MCF 10A (cell line): ENCODE measurements at regions not wholly inside any gene's neighbourhood (a gene's known extent, or its start where the extent isn't known, plus 50 kb on each side); places are given as distances from the start of the nearest gene placed in this dataset.

ENCODE experiments used
- BruUV-seq: library from RNA; stranded (reverse); fragments of 400-500 nt; replicated peaks from 2 replicates; lab custom pipeline; 2021; lab: Mats Ljungman, UMichigan
- CTCF ChIA-PET: fragments of 300-600 bp; sonication (Branson Sonifier 250); formaldehyde crosslinking; extraction: SDS; loops from one replicate; lab custom pipeline; 2021; ENCODE audit warnings: antibody characterized with exemption, inconsistent platforms; lab: Yijun Ruan, JAX
- POLR2A ChIA-PET: fragments of 300-600, 350-650 bp; sonication (Branson Sonifier 250); formaldehyde crosslinking; extraction: SDS; loops from one replicate; lab custom pipeline; 2020; ENCODE audit warnings: antibody characterized with exemption, inconsistent platforms; lab: Yijun Ruan, JAX
- DNase-seq: peaks from one replicate; pipeline ENCODE4 v3.0.0-alpha.2; 2018; ENCODE audit not compliant: unreplicated experiment
- H3K27ac Mint-ChIP-seq: one replicate; pipeline ENCODE4 v1.8.0; 2022; ENCODE audit warnings: mild to moderate bottlenecking, low read depth, mixed read lengths; ENCODE audit not compliant: unreplicated experiment
- H3K27me3 Mint-ChIP-seq: one replicate; pipeline ENCODE4 v1.8.0; 2022; ENCODE audit warnings: mixed read lengths; ENCODE audit not compliant: insufficient read depth, unreplicated experiment
- H3K36me3 Mint-ChIP-seq: one replicate; pipeline ENCODE4 v1.8.0; 2022; ENCODE audit warnings: mild to moderate bottlenecking, moderate library complexity, mixed read lengths; ENCODE audit not compliant: insufficient read depth, unreplicated experiment
- H3K4me1 Mint-ChIP-seq: one replicate; pipeline ENCODE4 v1.8.0; 2022; ENCODE audit warnings: mixed read lengths; ENCODE audit not compliant: insufficient read depth, unreplicated experiment
- H3K4me3 Mint-ChIP-seq: one replicate; pipeline ENCODE4 v1.8.0; 2022; ENCODE audit warnings: mild to moderate bottlenecking, moderate library complexity, mixed read lengths; ENCODE audit not compliant: unreplicated experiment
- H3K9me3 Mint-ChIP-seq: one replicate; pipeline ENCODE4 v1.8.0; 2022; ENCODE audit warnings: mixed read lengths; ENCODE audit not compliant: unreplicated experiment
- intact Hi-C: fragments of 100-400 bp; cut with micrococcal nuclease; formaldehyde crosslinking; loops from 2 replicates; pipeline ENCODE4 v1.14.1; 2022
- TF ChIP-seq, protein P1 (sequence below): fragments of 200-600 bp; IDR thresholded peaks from one replicate; pipeline ENCODE4 v1.8.0; 2022; ENCODE audit warnings: antibody characterized with exemption, mild to moderate bottlenecking; ENCODE audit not compliant: unreplicated experiment

DNA sequence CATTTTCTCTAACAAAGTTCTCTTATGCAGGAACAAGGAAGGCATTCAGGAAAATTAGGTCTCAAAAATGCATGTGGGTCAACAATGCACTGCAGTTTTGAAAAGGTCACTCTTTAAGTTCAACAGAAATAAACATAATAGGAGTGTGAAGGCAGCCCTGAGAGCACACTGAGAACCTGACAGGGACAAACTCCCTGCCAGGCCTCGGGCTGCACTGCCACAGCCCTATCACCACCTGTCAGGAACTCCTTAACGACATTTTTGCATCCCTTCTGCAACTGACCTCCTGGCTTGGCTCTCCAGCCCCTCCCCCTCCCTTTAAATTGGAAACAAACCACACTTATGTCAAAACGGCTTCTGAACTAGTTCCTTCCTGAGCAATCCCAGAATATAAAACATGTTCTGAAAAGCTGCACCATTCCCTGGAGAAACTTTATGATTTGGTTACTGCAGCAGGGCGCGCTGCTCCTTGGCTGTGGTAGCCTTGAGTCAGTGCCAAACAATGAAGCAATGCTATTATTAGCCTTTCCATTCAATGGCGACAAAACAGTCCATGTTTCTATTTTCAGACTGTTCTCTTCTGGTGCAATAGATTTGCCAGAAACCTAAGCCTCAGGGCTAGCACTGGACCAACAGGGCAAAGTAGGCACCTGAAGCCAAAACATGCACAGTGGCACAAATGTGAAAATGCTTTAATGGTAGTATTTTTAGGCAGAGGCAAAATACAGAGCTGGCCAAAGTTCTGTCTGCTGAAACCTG, 160.1 kb upstream of the ZNF608 start:
- H3K4me1 Mint-ChIP-seq = peaks cover 35% of the 10 kb centered on the region
- CTCF ChIA-PET = interaction anchor here (0.7 to 1.0 kb wide), 3 partner anchors 113 to 1399 kb away, joined by 3 read pairs; no protein-coding TSS in a partner anchor

DNA sequence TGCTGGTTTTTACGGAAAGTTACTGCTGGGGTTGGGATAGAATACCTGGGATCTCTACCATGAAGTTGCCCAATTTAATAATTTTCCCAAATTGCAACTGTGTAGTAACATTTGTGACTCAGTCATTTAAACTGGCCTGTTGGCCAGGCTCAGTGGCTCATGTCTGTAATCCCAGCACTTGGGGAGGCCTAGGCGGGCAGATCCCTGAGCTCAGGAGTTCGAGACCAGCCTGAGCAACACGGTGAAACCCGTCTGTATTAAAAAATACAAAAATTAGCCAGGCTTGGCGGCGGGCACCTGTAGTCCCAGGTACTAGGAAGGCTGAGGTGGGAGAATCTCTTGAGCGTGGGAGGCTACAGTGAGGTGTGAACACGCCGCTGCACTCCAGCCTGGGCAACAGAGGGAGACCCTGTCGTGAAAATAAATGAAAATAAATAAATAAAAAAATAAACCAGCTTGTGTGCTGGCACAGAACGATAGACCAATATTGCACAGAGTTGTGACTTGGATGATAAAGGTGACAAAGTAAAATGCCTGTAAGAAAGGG, 160.7 kb upstream of the ZNF608 start:
- peaks cover 35% of the 10 kb centered on the region for H3K4me1 Mint-ChIP-seq
- no peak overlapping the region for H3K4me3 Mint-ChIP-seq
- H3K27ac Mint-ChIP-seq = peak overlapping the region; percentile 90
- intact Hi-C loops = loop anchor here (5.0 to 10.0 kb wide), 3 partner anchors 160 to 1232 kb away; partner anchors contain the start of gene ZNF608
- CTCF ChIA-PET = interaction anchor here (0.6 to 1.0 kb wide), 4 partner anchors 55 to 1400 kb away, joined by 3 read pairs; no protein-coding TSS in a partner anchor
- no peaks in the 10 kb centered on the region for H3K9me3 Mint-ChIP-seq
- no TSS peak for BruUV-seq
- TF ChIP-seq, protein P1, sequence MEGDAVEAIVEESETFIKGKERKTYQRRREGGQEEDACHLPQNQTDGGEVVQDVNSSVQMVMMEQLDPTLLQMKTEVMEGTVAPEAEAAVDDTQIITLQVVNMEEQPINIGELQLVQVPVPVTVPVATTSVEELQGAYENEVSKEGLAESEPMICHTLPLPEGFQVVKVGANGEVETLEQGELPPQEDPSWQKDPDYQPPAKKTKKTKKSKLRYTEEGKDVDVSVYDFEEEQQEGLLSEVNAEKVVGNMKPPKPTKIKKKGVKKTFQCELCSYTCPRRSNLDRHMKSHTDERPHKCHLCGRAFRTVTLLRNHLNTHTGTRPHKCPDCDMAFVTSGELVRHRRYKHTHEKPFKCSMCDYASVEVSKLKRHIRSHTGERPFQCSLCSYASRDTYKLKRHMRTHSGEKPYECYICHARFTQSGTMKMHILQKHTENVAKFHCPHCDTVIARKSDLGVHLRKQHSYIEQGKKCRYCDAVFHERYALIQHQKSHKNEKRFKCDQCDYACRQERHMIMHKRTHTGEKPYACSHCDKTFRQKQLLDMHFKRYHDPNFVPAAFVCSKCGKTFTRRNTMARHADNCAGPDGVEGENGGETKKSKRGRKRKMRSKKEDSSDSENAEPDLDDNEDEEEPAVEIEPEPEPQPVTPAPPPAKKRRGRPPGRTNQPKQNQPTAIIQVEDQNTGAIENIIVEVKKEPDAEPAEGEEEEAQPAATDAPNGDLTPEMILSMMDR = no peak
- no peaks in the 10 kb centered on the region for H3K27me3 Mint-ChIP-seq
- no peaks in the 10 kb centered on the region for H3K36me3 Mint-ChIP-seq
- no peak for DNase-seq
- POLR2A ChIA-PET = interaction anchor here (0.7 to 3.1 kb wide), 11 partner anchors 18 to 577 kb away, joined by 3 to 11 read pairs (median 3); partner anchors contain the start of gene ZNF608

More for the DNA sequence above, 160.1 kb upstream of the ZNF608 start:
- Mint-ChIP-seq H3K36me3 (no peaks in the 10 kb centered on the region), H3K27ac (peak overlapping the region; percentile 90), H3K4me3 (peak overlapping the region; percentile 8), H3K9me3 (no peaks in the 10 kb centered on the region), H3K27me3 (no peaks in the 10 kb centered on the region)
- BruUV-seq = no TSS peak
- TF ChIP-seq, protein P1 = no peak
- POLR2A ChIA-PET = interaction anchor here (0.7 to 3.1 kb wide), 11 partner anchors 17 to 577 kb away, joined by 3 to 11 read pairs (median 3); partner anchors contain the start of gene ZNF608
- peak; percentile 96 for DNase-seq
- intact Hi-C loops = loop anchor here (5.0 to 10.0 kb wide), 3 partner anchors 159 to 1232 kb away; partner anchors contain the start of gene ZNF608

DNA sequence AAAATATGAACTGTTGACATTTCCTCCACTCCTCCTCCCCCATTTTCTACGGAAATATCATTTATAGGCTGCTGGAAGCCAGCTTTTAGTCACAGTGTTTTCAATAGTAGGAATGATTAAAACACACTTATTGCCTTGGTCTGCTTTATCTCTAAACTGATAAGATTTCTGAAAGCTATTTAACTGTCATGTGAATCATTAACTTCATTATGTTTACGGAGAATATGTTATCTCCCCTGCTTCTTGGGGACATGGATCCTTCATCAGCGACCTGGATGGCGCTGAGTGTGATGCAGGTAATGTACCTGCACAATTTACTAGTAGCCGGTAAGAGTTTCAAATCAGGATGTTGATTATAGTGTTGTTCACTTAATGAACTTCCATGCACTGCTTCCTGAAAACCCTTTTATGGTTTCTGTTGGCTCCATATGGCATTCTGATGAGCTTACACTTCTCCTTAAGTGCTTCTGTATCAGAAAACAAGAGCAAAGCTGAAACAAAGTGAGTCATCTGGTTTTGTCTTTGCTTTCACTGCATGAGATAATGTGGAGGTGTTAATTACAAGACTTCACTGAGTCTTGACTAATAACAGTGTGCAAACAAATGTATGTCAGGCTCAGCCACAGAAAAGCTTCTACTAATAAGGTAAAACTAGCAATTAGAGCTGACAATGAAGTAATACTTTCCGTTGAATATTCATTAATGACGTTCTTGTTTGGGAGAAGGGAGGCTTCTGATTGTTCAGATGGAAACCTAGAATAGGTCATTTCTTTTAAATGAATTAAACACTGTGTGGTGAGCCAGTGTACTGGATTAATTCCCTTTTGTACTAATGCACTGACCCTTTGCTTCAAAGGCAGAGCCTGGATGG, 162.4 kb upstream of the ZNF608 start:
- Mint-ChIP-seq H3K36me3 (no peaks in the 10 kb centered on the region), H3K27me3 (no peaks in the 10 kb centered on the region), H3K4me1 (peaks cover 35% of the 10 kb centered on the region), H3K4me3 (no peak overlapping the region), H3K27ac (no peak overlapping the region), H3K9me3 (no peaks in the 10 kb centered on the region)
- BruUV-seq = no TSS peak
- ChIA-PET POLR2A (interaction anchor here (0.5 to 3.1 kb wide), 8 partner anchors 17 to 253 kb away, joined by 3 to 11 read pairs (median 5); no protein-coding TSS in a partner anchor), CTCF (interaction anchor here (0.6 to 1.2 kb wide), 4 partner anchors 176 to 1556 kb away, joined by 3 to 5 read pairs (median 3); no protein-coding TSS in a partner anchor)
- intact Hi-C loops = loop anchor here (5.0 to 10.0 kb wide), 3 partner anchors 162 to 1234 kb away; partner anchors contain the start of gene ZNF608
- TF ChIP-seq, protein P1 = no peak
- peak; percentile 56 for DNase-seq
